ENCODE measurements at regions not wholly inside any gene's neighbourhood (a gene's known extent, or its start where the extent isn't known, plus 50 kb on each side); places are given as distances from the start of the nearest gene placed in this dataset.
"Not testable (repeated sequence)": the region's sequence is repeated elsewhere in the genome, so short reads cannot be mapped to it uniquely, and the experiment has no call there.

DNA sequence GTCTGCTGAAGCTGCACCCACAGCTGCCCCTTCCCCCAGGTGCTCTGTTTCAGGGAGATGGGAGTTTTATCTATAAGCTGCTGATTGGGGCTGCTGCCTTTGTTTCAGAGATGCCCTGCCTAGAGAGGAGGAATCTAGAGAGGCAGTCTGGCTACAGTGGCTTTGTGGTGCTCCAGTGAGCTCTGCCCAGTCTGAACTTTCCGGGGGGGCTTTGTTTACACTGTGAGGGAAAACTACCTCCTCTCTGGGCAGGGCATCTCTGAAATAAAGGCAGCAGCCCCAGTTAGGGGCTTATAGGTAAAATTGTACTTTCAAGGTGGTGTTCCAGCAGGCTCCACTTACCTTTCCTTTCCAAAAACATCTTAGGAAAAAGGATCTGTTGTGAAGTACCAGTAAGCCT is 242.2 kb downstream of the SPRY1 start:
- DNase-seq (ENCODE audit: low read depth in 3 of 3) = no peak

- no peak for DNase-seq (ENCODE audit: low read depth in 3 of 3)
Observed at GRCh38 chr4:123640271-123640670, 243.7 kb downstream of the SPRY1 start.

DNA sequence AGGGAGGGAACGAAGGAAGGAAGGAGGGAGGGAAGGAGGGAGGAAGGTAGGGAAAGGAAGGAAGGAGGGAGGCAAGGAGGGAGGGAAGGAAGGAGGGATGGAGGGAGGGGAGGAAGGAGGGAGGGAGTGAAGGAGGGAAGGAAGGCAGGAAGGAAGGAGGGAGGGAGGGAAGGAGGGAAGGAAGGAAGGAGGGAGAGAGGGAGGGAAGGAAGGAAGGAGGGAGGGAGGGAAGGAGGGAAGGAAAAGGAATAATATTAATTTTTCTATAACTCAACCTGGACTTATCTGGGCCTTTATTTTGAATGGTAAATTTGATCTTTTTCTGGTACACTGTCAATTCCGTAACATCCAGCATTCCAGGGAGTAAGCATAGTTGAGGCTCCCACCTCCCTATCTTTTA is 244.2 kb downstream of the SPRY1 start:
- no peak for DNase-seq (ENCODE audit: low read depth in 3 of 3)

DNA sequence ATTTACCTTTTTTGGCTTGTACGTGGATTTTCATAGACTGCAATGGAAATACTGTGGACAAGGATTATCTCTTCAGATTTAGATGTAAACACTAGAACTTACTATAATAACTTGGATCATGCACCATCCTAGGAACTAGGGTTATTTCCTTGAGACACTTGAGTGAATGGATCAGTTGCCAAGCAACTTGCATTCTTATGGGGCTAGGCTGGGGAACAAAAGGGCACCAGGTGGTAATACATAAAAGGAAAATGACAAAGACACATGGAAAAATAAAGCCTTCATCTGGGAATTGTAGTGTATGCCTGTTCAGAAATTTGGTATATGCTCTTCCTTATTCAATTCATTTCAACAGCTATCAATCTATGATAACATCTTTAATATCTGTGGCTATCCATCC is 247.1 kb downstream of the SPRY1 start:
- no peak for DNase-seq (ENCODE audit: low read depth in 3 of 3)

DNA sequence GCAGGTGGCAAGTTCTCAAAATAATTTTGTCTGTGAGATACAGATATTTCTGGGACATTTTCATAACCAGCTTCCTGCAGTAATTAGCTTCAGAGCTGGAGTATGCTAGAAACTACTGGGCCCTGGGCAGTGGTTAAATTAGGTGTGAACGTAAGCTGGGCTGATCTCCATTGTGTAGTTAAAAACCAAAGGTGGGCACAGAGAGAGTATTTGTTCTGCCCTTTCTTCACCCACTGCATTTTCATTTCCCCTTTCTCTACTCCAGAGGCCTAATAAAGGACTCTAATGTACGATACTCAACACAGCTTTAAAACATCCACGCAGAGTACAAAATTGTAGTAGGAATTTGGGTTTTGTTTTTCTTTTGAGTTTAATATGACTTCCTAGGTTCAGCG is 252.7 kb downstream of the SPRY1 start:
- no peak for DNase-seq (ENCODE audit: low read depth in 3 of 3)

DNA sequence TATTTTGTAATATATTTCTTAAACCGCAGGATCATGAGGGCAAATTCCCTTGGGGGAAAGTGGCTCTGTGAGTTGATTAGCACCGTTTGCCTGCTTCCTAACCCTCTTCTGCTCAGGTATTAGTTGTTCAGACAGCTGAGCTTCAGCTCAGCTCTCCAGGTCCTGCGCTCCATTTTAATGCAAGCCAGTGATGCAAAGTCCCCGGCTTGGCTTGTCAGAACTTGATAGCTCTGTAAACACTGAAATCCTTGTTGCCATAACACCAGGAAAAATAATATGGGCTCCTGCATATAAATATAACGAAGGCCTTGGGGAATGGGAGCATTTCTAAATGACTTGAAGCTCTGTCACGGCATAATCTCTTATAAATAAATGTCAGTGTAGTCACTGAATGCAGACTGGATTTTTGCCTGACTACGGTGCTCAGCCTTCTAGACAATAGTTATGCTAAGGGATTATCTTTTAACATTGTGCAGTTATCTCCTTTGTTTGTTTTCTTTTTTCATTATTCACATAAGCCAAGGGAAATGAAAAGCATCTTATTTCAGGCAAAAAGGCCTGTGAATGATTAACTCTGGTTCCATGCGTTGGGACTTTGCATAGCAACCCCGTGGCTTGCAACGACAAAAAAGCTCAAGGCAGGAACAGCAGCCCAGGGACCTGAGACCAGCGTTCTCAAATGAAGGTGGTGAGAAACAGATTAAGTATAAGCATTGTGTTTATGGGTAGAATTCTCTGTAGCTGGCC is 253.2 kb downstream of the SPRY1 start:
- no peak for DNase-seq (ENCODE audit: low read depth in 3 of 3)

- no peak for DNase-seq (ENCODE audit: low read depth in 3 of 3)
Observed at GRCh38 chr4:123651066-123651465, 254.5 kb downstream of the SPRY1 start.

DNA sequence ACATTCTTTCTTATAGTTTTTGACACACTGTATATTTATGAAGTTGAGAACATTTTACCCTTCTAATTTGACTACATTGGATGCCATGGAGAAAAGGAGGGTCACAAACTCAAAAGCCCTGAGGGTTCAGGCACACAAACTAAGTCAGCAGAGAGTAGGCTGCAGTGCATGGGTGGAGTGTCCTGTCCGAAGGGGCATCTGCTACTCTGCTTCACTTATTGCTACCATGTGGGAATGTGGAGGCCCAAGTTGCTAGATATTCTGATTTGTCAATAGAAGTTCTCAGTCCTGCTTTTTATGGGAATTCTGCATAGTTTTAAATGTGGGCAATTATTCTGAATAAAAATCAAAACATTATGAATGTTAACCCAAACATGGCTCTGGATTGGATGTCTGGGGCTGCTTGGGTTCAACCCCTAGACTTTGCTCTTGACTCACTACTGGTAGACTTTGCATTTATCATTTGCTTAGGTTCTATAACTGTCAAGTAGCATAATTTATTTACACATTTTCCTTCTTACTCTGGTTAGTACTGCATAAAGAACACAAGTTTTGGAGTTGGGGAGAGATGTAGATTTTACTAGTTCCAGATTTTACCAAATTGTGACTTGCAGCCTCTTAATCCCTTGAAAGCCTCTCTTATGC is 255.1 kb downstream of the SPRY1 start:
- DNase-seq (ENCODE audit: low read depth in 3 of 3) = no peak

GRCh38 chr4:123652476-123652875 is 255.9 kb downstream of the SPRY1 start:
- DNase-seq (ENCODE audit: low read depth in 3 of 3) = no peak

DNA sequence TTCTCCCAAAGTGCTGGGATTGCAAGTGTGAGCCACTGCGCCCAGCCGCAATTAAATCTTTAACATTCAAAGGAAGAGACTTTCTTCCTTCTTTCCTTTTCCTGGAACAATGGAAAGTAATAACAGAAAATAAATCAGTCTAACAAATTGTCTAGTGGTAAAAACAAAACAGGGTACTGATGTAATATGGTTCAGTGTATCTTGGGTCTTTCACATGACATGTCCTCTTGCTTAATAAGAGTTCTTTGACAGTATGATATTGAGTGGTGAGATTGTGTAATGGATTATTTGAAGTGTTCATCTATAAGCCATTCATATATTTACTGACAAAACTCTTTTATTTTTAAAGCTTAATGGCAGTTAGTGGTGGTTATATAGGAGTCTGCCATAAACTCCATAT is 256.6 kb downstream of the SPRY1 start:
- DNase-seq (ENCODE audit: low read depth in 3 of 3) = no peak

DNA sequence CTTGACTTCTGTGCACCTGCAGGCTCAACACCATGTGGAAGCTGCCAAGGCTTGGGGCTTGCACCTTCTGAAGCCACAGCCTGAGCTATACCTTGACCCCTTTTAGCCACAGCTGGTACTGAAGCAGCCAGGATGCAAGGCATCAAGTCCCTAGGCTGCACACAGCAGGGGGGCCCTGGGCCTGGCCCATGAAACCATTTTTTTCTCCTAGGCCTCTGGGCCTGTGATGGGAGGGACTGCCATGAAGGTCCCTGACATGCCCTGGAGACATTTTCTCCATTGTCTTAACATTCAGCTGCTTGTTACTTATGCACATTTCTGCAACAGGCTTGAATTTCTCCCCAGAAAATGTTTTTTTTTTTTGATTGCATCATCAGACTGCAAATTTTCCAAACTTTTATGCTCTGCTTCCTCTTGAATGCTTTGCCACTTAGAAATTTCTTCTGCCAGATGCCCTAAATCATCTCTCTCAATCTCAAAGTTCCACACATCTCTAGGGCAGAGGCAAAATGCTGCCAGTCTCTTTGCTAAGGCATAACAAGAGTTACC is 260.2 kb downstream of the SPRY1 start:
- DNase-seq (ENCODE audit: low read depth in 3 of 3) = not testable (repeated sequence)

DNA sequence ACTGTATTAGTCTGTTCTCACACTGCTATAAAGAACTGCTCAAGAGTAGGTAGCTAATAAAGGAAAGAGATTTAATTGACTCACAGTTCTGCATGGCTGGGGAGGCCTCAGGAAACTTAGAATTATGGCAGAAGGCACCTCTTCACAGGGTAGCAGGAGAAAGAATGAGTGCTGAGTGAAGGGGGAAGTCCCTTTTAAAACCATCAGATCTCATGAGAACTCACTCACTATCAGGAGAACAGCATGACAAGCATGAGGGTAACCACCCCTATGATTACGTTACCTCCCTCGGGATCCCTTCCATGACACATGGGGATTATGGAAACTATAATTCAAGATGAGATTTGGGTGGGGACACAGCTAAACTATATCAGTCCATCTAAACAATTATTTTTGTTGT is 261.0 kb downstream of the SPRY1 start:
- not testable (repeated sequence) for DNase-seq (ENCODE audit: low read depth in 3 of 3)

- DNase-seq (ENCODE audit: low read depth in 3 of 3) = no peak
Observed at GRCh38 chr4:123659262-123659661, 262.7 kb downstream of the SPRY1 start.

- no peak for DNase-seq (ENCODE audit: low read depth in 3 of 3)
Observed at GRCh38 chr4:123659730-123660129, 263.1 kb downstream of the SPRY1 start.

DNA sequence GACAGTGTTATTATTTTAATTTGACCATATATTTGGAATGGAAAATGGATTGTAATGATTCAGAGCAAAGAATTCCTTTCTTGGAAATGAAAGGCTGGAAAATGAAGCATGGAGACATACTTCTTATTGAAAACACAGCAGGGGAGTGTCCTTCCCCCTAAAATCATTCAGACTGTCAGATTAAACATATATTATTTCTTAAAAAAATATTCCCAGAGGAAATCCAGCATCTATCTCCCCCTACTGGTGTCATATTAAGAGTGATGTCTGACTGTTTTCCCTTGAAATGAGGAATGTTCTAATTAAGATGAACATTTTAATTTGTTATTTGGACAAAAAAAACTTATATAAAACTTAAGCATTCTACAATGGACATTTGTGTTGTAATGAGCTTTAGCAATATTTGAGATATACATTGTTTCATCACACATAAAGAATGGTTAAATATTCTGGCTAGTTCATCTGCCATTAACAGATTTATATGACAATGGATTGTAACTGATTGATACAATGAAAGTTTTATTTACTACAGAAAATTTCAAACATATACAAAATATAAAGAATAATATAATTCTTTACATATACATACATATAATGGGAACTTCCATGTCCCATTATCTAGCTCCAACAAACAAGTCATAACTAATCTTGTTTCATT is 264.6 kb downstream of the SPRY1 start:
- DNase-seq (ENCODE audit: low read depth in 3 of 3) = no peak

DNA sequence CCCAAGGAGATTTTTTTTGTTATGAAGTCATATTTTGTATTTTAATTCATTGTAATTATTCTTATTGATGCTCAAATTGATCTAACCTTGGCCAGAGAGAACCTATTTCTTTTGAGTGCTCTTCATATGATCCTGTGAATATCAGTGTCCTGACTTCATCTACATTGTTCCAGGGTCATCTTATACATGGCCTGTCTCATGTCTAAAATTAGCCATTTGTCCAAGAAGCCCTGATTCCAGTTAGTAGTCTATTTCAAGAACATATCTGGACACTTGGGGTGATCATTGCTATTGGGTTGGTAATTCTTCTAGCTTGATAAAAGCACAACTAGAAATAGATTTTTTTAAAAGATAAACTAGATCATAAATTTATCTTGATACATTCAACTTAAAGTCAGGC is 266.2 kb downstream of the SPRY1 start:
- no peak for DNase-seq (ENCODE audit: low read depth in 3 of 3)

DNA sequence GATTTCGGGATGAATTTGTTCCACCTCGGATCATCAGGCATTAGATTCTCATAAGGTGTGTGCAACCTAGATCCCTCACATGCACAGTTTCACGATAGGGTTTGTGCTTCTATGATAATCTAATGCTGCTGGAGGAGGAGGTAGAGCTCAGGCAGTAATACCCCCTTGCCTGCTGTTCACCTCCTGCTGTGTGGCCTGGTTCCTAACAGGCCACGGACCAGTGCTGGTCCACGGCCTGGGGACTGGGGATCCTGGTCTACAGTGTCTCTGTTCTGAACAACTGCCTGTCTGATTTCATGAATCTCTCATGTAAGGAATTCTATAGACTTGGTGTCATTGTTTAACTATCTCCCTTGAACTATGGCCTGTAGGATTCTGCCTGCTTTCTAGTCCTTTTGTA is 269.9 kb downstream of the SPRY1 start:
- DNase-seq (ENCODE audit: low read depth in 3 of 3) = no peak

DNA sequence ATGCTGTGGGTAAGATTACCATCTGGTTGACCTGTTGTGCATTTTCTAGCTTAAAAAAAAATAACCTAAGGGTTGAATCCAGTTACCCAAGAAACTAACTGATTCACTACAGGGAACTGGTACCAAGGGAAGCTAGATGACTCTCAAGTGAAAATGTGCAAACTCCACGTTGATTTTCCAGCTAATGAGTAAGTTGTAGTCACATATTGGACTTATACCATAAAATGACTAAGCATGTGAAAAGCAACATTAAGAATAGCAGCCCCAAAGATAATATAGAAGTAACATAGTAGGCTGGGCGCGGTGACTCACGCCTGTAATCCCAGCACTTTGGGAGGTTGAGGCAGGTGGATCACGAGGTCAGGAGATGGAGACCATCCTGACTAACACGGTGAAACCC is 270.9 kb downstream of the SPRY1 start:
- DNase-seq (ENCODE audit: low read depth in 3 of 3) = no peak

DNA sequence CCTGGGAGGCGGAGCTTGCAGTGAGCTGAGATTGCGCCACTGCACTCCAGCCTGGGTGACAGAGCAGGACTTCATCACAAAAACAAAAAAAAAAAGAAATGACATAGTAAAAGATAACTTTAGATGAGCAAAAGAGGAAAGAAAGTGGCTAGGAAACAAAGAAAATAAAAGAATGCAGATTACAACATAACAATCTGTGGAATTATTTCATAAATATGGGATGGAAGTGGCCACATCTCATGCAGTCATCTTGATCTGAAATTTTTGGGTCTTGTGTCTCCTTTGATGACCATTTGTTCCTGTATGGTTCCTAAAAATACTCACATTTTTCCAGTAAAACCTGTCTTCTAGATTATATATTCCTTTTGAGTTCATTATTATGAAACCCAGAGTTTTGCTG is 271.4 kb downstream of the SPRY1 start:
- no peak for DNase-seq (ENCODE audit: low read depth in 3 of 3)

GRCh38 chr4:123671636-123672404 is 275.2 kb downstream of the SPRY1 start:
- DNase-seq (ENCODE audit: low read depth in 3 of 3) = peak in 1 of 3 donors; percentile 16

- no peak for DNase-seq (ENCODE audit: low read depth in 3 of 3)
Observed at GRCh38 chr4:123672987-123673386, 276.4 kb downstream of the SPRY1 start.

GRCh38 chr4:123673971-123674370 is 277.4 kb downstream of the SPRY1 start:
- no peak for DNase-seq (ENCODE audit: low read depth in 3 of 3)

All from stimulated activated CD4-positive, alpha-beta T cell treated with anti-CD3 and anti-CD28 coated beads, TNF-alpha, amount 100 ng/mL, for 48 hours (primary cell).